ENCODE measurements at regions not wholly inside any gene's neighbourhood (a gene's known extent, or its start where the extent isn't known, plus 50 kb on each side); places are given as distances from the start of the nearest gene placed in this dataset.

DNA sequence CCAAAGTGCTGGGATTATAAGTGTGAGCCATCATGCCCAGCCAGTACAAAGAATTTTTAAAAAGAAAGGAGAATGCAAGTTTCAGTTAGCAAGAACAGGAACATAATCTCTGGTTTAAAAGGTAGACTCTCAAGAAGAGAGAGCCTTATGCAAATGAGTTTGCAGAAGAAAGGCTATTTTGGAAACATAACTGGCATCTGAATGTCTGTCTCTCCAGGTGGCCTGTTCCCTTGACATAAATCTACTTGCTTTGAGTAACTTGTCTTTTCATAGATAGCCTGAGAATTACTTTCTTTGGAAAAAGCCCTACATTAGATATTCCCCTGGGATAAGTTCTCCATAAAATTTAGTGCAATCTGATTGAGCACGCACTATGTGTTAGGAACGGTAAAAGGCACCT is 109.6 kb downstream of the ICOS start:
- no peak for DNase-seq (ENCODE audit: low read depth in 2 of 2)

DNA sequence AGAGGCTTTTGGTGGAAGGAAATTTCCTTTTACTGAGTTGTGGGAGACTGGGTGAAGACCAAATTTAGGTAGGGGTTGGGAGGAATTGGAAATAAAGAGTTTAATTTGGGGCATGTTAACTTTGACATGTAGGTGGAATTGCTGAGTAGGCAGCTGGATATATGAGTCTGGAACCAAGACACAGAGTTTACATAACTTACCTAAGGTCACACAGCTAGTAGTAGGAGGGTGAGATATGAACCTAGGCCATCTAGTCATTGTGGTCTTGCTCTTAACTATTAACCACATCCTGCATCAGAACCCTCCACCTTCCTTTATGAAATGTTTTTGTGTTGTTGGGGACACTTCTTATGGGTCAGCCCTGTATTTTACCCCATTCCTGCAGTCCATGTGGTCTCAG is 113.1 kb downstream of the ICOS start:
- DNase-seq (ENCODE audit: low read depth in 2 of 2) = no peak

DNA sequence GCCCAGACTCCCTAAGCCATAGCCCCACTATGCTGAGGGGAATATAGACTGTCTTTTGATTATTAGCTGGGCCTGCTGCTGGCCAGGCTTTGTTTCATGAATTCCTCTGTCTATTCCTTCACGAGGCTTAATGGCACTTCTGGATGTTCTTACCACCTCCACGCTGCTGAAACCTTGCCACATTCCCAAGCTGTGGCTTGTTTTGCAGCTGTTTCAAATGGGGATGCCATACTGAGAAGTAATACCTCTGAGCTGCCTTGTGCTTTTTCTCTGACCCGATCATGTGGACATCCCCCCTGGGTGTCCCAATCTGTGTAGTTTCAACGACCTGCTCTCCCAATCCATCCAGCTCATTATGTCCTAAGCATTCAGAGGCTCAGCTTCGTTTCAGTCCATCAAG is 114.1 kb downstream of the ICOS start:
- DNase-seq (ENCODE audit: low read depth in 2 of 2) = no peak

DNA sequence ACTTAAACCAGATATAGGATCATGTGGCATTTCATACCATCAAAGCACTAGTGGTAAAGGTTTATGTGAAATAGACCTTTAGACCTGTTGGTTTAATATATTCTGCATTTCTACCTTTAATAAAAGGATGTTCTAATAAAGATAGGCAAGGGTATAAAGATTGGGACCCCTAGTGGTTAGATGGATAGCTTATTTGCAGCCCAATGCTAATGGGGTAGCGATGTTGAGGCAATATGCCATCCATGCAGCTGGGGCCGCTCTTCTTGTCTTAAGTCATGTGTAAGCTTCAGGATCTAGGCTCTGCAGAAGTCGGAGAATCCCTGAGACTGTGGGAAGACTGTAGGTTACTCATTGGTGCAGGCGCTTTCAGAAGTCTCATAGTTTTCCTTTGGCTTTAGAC is 114.9 kb downstream of the ICOS start:
- no peak for DNase-seq (ENCODE audit: low read depth in 2 of 2)

DNA sequence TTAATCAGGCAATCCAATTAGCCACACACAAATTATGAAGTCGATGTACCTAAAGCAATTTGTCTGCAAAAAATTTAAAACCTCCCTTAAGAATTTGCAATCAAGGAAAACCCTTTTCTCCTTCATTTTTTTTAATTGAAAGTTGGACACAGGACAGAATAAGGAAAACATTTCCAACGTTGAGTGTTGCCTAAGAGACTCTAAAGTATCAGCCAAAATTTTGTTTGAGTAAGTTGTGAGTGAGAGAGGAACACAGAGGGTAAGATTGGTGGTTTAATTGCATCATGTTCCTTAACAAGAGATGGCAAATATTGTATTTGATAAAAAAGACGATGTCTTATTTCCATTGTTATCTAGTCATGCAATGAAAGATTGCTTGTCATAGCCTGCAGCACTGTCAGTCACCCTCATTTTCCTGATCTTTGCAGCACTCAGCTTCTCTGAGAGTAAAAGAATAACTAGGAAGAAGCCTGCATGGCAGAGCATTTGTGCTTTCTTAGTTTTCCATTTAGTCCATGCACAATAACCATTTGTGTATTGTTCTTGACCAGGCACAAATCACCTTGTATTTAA is 115.5 kb downstream of the ICOS start:
- no peak for DNase-seq (ENCODE audit: low read depth in 2 of 2)

DNA sequence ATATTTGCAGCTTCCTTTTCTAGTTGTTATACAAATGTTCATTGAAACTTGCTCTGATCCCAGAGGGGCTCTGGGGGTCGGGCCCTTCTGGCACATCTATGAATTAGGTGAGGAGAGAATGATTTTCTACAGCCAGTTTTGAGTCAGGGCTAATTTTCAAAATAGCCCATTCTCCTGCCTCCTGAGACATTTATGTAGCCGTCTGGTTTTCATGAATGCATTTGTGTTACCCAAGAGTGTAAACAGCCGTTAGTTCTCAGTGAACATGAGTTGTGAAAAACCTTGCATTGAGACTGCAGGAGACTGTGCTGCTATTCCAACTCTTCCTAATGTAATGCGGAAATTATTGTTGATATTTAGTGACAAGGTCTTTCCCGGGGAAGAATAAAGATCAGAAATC is 122.5 kb downstream of the ICOS start:
- no peak for DNase-seq (ENCODE audit: low read depth in 2 of 2)

DNA sequence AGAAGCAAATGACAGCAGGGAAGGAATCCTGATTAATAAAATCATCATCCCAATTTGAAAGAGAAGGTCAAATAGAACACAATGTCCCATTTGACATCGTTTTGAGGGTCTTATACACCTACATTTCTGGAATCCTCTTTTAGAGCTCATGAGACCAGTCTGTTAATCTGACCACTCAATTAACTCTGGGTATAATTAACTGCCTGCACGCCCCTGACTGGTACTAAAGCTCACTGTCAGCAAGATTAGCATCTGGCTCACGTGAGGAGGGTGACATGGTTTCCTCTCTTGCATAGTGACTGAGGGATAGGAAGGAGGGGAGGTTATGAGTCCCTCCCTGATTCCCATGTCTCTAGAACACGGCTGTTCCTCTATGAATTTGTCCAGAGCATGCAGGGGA is 124.3 kb downstream of the ICOS start:
- no peak for DNase-seq (ENCODE audit: low read depth in 2 of 2)

DNA sequence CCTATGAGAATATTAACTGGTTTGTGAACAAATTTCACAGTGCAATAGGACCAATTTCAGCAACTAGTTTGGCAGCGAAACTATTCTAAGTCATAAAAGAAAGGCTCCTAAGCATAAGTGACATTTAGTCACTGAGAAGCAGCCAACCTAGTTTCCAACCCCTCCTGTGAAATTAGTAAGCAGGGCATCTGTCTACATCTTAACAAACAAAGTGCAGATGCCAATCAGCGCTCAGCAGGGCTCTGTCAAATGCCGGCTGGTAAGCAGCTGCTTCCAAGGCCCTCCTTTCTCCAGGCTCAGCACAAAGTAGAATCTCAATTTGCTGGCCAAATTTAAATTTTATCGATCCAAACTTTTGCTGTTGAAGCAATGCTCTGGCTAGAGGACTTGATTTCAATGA is 124.7 kb downstream of the ICOS start:
- no peak for DNase-seq (ENCODE audit: low read depth in 2 of 2)

DNA sequence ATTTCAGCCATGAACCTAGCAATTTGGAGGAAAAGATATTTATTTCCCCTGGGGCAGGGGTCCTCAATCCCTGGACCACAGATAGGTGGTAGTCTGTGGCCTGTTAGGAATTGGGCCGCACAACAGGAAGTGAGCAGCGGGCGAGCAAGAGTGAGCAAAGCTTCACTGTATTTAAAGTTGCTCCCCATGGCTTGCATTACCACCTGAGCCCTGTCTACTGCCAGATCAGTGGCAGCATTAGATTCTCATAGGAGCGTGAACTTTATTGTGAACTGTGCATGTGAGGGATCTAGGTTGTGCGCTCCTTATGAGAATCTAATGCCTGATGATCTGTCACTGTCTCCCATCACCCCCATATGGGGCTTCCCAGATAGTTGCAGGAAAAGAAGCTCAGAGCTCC is 127.6 kb downstream of the ICOS start:
- DNase-seq (ENCODE audit: low read depth in 2 of 2) = no peak

DNA sequence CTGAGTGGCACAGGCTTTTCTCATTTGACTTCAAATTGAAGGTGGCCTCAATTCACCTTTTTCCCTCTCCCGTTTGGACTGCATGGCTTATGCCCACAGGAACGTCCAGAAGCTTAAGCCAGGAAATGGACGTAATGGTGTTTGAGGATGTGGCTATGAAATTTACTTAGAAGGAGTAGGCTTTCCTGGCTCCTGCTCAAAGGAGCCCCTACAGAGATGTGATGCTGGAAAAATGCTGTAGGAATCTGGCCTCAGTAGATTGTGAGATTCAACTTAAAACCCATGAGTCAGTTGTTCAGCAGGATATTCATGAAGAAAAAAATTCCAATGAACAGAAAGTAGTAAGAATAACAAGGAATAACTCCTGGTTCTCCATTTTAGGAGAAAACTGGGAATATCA is 129.0 kb downstream of the ICOS start:
- DNase-seq (ENCODE audit: low read depth in 2 of 2) = no peak

DNA sequence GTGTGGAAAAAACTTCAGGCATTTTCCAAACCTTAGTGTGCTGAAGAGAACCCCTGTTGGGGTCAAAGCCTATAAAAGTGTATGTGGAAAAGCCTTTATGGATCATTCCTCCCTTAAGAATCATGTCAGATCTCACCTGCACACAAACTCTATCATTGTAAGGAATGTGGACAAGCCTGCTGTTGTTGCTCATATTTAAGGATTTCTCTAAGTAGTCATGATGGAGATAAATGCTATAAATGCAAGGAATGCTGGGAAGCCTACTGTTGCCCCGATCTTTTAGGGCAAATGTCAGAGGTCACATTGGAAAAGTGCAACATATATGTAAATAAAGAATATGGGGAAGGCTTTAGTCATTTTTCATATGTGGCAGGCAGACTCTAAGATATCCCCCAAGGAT is 129.5 kb downstream of the ICOS start:
- no peak for DNase-seq (ENCODE audit: low read depth in 2 of 2)

DNA sequence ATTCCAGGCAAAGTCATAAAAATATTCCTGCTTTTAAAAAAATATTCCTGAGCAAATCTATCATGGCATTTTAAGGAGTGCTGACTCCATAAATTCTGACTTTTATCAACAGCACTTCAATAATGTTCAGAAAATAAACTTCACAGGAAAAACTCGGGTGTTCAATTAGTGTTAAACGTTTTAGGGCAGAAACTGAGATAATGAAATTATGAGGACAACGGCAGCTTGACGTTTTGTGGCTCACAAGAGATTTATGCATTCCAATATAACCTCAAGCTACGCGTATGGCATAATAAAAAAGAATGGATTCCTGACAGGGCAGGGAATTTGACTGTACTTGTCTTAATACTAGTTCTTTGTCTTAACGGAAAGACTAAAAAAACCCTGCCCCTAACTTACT is 133.2 kb downstream of the ICOS start:
- DNase-seq (ENCODE audit: low read depth in 2 of 2) = no peak

DNA sequence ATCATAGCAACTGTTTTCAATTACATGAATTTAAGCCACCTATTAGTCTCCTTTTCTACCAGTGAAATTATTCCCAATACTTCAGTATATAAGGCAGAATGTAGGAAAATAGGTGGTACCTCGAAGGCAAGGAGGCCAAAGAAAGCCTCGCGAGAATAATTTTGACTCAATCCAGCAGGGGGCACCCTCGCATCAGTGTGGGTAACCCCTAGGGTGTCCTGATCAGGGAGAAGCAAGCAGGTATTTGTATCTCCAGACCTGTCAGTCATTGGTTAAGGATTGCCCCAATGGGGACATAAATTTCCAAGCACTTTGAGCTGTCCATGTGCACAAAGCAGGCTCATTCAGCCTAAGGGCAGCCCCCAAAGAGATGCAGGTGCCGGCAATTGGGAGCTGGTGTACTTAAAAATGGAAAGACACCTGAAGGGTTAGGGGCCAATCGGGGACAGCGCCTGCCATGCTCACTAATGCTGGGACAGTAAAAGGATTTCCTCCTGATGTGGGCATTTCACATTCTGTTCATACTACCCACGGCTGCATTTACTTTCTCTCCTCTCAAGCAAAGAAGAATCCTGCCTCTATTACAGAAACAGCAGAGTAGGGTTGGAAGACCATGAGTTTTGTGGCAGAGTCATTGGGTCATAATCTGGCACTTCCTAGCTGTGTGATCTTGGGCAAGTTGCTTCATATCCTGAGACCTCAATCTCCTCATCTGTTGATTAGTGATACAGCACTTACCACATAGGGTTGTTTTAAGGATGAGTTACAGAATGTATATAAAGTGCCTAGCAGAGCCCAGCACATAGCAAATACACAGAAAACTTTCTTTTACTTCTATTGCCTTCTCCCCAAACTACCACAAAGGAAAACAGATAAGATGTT is 136.1 kb downstream of the ICOS start:
- DNase-seq (ENCODE audit: low read depth in 2 of 2) = peak; percentile 6 to 21

DNA sequence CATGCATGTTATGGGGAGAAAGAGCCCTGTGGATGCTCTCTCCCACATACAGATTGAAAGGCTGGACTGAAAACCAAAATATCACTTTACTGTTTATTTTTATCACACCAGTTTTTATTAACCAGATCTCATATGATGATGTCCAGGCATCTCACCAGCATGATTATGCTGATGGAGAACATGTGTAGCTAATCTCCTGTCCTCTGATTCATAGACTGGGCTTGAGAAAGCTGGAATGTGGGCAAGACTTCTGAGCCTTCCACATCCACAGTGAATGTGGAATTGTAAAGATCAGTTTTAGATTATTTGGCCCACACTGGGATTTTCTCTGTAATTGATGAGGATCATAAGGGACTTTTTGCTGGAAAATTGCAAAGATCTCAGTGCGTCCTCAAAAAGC is 137.9 kb downstream of the ICOS start:
- no peak for DNase-seq (ENCODE audit: low read depth in 2 of 2)

DNA sequence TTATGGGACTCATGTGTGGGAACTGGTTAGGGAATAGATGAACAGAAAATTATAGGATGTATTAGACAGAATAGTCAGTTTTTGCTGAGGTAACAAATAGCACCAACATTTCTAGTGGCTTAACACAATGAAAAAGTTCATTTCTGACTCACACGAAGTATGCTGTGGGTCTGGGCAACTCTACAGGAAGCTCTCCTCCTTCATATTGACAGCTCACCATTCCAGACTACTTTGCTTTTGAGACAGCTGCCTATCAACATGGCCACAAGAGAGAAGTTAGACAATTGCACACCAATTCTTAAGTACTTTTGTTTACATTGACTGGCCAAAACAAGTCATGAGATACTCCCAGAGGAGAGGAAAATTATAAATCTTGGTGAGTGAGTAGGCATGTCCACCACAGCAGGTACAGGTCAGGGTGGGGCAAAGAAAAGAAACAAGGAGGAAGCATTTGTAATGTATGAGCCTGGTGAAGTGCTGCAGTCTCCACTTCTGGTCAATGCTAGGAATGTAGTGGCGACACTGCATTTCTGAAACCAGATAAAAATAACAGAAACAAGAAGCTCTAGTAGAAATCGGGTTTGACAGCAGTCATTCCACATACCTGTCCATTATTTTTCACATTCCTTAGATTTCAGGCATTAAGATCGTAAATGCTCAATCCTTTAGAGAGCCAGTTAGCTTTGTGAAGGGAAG is 141.6 kb downstream of the ICOS start:
- no peak for DNase-seq (ENCODE audit: low read depth in 2 of 2)

DNA sequence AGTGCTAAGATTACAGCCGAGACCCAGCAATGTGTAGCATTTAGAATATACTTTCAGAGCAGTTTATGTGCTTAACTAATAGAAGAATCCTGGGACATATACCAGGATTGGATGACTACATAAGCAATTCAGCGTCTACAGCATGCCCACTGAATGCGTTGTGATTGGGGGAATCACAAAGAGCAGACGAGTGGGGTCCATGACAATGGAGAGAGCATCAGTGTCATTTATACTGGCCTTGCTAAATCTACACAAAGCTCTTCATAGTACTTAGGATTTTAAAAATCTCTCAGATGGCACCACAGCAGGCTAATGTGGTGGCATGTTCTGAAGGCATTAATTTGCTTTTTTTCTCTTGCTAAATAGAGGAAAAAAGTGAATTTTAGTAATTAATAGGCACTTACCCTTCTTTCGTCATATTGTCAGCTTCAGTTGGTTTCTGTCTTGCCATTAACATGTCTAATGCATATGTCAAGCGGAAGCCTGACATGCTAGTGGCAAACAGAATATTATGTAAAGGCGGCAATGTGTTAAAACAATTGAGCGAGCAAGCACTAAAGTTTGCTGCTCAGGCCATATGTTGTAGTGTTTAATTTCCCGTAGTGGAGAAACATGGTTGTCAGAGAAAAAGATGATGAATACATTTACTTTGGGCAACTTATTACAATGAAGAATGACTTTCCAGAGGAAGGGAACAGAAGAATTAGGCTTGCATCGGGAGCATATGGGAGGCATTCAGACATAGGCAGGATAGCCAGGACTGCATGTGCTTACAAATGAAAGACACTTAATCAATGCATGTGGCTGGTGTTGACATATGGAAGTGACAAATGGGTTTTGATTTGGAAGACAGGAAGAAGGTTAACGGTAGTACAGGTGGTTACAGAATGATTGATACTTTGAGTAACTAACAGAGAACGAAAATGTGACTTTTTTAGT is 145.2 kb downstream of the ICOS start:
- no peak for DNase-seq (ENCODE audit: low read depth in 2 of 2)

DNA sequence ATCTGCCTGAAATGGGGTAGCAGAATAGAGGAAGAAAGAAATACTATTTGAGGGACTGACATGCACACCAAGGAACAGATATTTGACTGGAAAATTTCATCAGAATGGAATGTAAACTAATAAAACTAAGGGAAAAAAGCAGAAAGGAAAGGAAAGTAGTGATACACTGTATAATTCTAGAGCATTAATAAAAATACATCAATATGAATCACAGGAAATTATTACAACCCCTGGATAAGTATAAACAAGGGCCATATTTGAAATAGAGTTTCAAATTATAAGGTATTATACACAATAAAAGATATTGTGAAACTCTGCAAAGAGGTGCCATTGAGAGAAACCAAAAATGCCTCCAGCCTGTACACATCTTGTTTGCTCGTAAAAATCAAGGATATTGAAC is 149.6 kb downstream of the ICOS start:
- DNase-seq (ENCODE audit: low read depth in 2 of 2) = no peak

DNA sequence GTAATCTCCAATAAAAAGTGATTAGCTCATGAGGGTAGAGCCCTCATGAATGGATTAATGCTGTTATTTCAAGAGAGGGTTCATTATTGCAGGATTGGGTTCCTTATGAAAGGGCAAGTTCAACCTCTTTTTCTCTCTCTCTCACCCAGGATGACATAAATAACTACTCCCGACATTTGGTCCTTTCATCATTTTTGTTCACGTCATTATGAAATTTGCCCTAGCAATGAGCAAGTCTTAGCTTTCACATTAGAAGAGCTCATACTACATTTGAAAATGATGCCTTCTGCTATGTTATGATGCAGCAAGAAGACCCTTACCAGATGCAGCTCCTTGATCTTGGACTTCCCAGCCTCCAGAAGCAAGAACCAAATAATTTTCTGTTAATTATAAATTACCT is 152.5 kb downstream of the ICOS start:
- DNase-seq (ENCODE audit: low read depth in 2 of 2) = no peak

DNA sequence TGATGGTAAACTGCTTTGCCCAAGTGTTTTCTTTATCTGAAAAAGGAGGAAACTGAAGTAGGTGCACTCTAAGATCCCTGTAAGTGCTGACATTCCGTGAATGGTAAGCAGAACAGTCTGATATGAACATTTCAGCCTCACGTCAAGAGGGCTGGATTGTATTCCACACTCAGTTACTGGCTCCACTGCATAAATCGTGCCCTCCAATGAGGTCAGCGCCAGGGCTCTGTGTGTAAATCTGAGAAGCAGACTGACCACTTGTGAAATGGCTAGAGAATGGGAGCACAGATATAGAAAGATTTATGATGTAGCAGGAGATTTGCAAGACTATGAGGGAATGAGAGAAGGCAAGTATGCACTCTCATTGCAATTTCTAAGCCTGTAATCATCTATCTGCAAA is 153.0 kb downstream of the ICOS start:
- no peak for DNase-seq (ENCODE audit: low read depth in 2 of 2)

DNA sequence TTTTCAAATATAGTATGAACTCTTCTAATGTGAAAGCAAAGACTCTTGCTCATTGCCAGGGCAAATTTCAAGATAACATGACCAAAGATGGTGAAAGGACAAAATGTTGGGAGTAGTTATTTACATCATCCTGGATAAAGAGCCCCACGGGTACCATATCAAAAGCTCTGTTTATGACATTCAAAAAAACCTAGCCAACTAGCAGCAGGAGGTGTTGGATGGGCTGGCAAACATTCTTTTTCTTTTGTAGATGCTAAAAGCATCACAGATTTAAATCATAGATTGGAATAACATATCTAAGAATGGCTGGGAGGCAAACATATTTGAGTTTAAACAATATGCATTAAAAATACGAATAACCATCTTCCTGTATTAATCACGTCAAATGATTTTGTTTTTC is 153.5 kb downstream of the ICOS start:
- no peak for DNase-seq (ENCODE audit: low read depth in 2 of 2)

DNA sequence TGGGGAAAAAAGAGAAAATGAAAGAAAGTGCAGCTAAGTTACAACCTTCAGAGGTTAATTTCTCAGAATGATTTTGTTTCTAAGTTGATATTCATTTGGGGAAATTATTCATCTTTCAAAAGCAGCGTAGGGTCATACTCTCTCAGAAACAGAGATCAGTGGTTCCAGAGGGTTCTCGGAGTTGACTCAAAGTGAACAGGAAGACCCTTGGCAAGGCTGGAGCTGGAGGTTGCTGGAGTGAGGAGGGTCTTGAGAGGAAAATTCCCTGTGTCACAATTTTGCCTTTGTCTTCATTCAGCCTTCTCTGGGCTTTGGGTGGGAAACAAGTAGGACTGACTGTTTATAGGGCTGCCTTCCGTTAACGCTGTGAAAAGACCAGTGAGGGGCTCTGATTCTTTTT is 168.2 kb downstream of the ICOS start:
- no peak for DNase-seq (ENCODE audit: low read depth in 2 of 2)

DNA sequence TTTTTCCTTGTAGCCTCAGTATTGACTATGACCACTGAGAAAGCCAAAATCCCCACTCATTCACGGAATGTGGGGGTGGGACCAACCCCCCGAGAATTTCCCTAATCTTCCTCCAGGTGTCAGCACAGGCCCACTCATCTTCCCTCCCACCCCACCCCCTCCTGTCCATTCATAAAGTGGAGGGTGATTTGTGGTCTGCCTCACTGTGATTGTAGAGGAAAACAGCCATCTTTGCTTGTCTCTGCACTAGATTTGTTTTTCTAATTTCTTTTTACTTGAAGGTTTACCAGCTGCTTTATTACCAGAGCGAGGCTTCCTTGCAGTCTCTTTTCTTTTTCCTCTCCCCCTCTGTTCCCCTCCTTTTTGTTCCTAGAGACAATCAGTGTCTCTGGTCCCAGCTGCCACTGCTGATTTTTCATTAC is 171.8 kb downstream of the ICOS start:
- no peak for DNase-seq (ENCODE audit: low read depth in 2 of 2)
